Keratinocyte (primary cell): ENCODE measurements at regions not wholly inside any gene's neighbourhood (a gene's known extent, or its start where the extent isn't known, plus 50 kb on each side); places are given as distances from the start of the nearest gene placed in this dataset.

Experiments used
- EZH2 ChIP-seq: IDR thresholded peaks from one replicate; pipeline ENCODE4 v1.6.1; 2012; ENCODE audit warnings: inconsistent platforms, mild to moderate bottlenecking, low read length, moderate library complexity
- TF ChIP-seq, protein P1 (sequence below), 3 experiments: IDR thresholded peaks in 1 of 3; conservative IDR thresholded peaks in 1 of 3; optimal IDR thresholded peaks in 1 of 3; 2 replicates in 2 of 3; 3 replicates in 1 of 3; pipeline versions ENCODE3 to v1.5.1; 2011; ENCODE audit warnings: low read length in 3 of 3, mild to moderate bottlenecking in 3 of 3, moderate library complexity in 2 of 3, control low read depth in 1 of 3, inconsistent platforms in 1 of 3; ENCODE audit not compliant: insufficient read depth in 2 of 3; ENCODE audit errors: extremely low read depth in 1 of 3

DNA sequence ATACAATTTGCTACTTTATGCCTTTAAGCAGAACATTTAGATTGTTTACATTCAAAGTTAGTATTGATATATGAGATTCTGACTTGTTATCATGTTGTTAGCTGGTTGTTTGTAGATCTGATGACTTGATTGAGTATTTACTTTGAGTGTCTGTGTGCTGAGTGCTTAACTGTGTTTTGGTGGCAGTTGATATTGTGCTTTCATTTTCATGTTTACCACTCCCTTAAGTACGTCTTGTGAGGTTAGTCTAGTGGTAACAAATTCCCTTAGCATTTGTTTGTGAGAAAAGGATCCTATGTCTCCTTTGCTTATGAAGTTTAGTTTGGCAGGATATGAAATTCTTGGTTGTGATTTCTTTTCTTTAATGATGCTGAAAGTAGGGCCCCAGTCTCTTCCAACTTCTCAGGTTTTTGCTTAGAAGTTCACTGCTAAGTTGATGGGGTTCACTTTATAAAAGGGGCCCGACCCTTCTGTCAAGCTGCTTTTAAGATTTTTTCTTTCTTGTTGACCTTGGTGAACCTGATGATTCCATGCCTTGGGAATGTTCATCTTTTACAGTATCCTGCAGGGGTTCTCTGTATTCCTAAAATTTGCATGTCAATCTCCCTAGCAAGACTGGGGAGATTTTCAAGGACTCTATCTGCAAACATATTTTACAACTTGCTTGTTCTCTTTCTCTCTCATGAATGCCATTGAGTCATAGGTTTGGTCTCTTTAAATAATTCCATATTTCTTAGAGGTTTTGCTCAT, 1095.4 kb upstream of the PCDH20 start:
- TF ChIP-seq, protein P1, sequence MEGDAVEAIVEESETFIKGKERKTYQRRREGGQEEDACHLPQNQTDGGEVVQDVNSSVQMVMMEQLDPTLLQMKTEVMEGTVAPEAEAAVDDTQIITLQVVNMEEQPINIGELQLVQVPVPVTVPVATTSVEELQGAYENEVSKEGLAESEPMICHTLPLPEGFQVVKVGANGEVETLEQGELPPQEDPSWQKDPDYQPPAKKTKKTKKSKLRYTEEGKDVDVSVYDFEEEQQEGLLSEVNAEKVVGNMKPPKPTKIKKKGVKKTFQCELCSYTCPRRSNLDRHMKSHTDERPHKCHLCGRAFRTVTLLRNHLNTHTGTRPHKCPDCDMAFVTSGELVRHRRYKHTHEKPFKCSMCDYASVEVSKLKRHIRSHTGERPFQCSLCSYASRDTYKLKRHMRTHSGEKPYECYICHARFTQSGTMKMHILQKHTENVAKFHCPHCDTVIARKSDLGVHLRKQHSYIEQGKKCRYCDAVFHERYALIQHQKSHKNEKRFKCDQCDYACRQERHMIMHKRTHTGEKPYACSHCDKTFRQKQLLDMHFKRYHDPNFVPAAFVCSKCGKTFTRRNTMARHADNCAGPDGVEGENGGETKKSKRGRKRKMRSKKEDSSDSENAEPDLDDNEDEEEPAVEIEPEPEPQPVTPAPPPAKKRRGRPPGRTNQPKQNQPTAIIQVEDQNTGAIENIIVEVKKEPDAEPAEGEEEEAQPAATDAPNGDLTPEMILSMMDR (optimal IDR thresholded peaks at IDR 0.05 in 1 of 3, IDR thresholded peaks at IDR 0.05 in 1 of 3, conservative IDR thresholded peaks at IDR 0.05 in 1 of 3; ENCODE audit: extremely low read depth in 1 of 3, insufficient read depth in 2 of 3, low read length in 3 of 3): no peak
- no peak for TF ChIP-seq EZH2
